Posterior cingulate gyrus (tissue), 11 donors: ENCODE measurements at regions not wholly inside any gene's neighbourhood (a gene's known extent, or its start where the extent isn't known, plus 50 kb on each side); places are given as distances from the start of the nearest gene placed in this dataset.

ENCODE experiments used
- DNase-seq, 10 donors: peaks; one replicate each; pipeline versions ENCODE4 v3.0.0 to v3.0.0-alpha.2; 2020 to 2021; ENCODE audit warnings: mixed read lengths in 3 of 10
- intact Hi-C: fragments of 100-400 bp; cut with DNase I; formaldehyde crosslinking; loops from one replicate; pipeline ENCODE4 v1.15.1; 2023

- intact Hi-C loops = no loop called here
- DNase-seq = no peak
Observed at GRCh38 chr7:41030673-41031072, 672.2 kb downstream of the INHBA start.

GRCh38 chr7:41029072-41029499, 673.8 kb downstream of the INHBA start:
- intact Hi-C loops = no loop called here

GRCh38 chr7:41028580-41028979, 674.3 kb downstream of the INHBA start:
- no peak for DNase-seq
- intact Hi-C loops = no loop called here

More at GRCh38 chr7:41029072-41029499, 673.8 kb downstream of the INHBA start:
- no peak for DNase-seq

GRCh38 chr7:41027428-41028115, 675.3 kb downstream of the INHBA start:
- intact Hi-C loops = no loop called here
- no peak for DNase-seq

GRCh38 chr7:41024126-41024525, 678.8 kb downstream of the INHBA start:
- intact Hi-C loops = no loop called here
- DNase-seq = no peak

GRCh38 chr7:41020056-41020455, 682.8 kb downstream of the INHBA start:
- DNase-seq = no peak
- intact Hi-C loops = no loop called here

GRCh38 chr7:41013117-41013516, 689.8 kb downstream of the INHBA start:
- intact Hi-C loops = no loop called here
- no peak for DNase-seq

GRCh38 chr7:41012041-41012440, 690.8 kb downstream of the INHBA start:
- DNase-seq = no peak
- intact Hi-C loops = no loop called here

- intact Hi-C loops = no loop called here
- no peak for DNase-seq
Observed at GRCh38 chr7:41010967-41011366, 691.9 kb downstream of the INHBA start.

GRCh38 chr7:41010418-41010817, 692.5 kb downstream of the INHBA start:
- DNase-seq = no peak
- intact Hi-C loops = no loop called here

- intact Hi-C loops = no loop called here
- no peak for DNase-seq
Observed at GRCh38 chr7:41007811-41008210, 695.1 kb downstream of the INHBA start.

- intact Hi-C loops = no loop called here
- DNase-seq = no peak
Observed at GRCh38 chr7:41007351-41007751, 695.5 kb downstream of the INHBA start.

- intact Hi-C loops = no loop called here
- no peak for DNase-seq
Observed at GRCh38 chr7:41006306-41006995, 696.4 kb downstream of the INHBA start.

- intact Hi-C loops = no loop called here
- DNase-seq = no peak
Observed at GRCh38 chr7:41005374-41005901, 697.5 kb downstream of the INHBA start.

- intact Hi-C loops = no loop called here
- DNase-seq = no peak
Observed at GRCh38 chr7:41003977-41004376, 698.9 kb downstream of the INHBA start.

GRCh38 chr7:41003611-41003940, 699.3 kb downstream of the INHBA start:
- intact Hi-C loops = no loop called here
- DNase-seq = no peak

- intact Hi-C loops = no loop called here
- peak in 6 of 10 donors; percentile 24 to 87 (median 42) for DNase-seq
Observed at GRCh38 chr7:41002741-41003610, 699.9 kb downstream of the INHBA start.

GRCh38 chr7:41000042-41000441, 702.8 kb downstream of the INHBA start:
- intact Hi-C loops = no loop called here
- no peak for DNase-seq

- intact Hi-C loops = no loop called here
- DNase-seq = no peak
Observed at GRCh38 chr7:40996233-40996677, 706.6 kb downstream of the INHBA start.

GRCh38 chr7:40990841-40991240, 712.0 kb downstream of the INHBA start:
- intact Hi-C loops = no loop called here
- no peak for DNase-seq

GRCh38 chr7:40987571-40987970, 715.3 kb downstream of the INHBA start:
- intact Hi-C loops = no loop called here

More at GRCh38 chr7:40987571-40987970, 715.3 kb downstream of the INHBA start:
- DNase-seq = no peak
